ENCODE measurements at regions not wholly inside any gene's neighbourhood (a gene's known extent, or its start where the extent isn't known, plus 50 kb on each side); places are given as distances from the start of the nearest gene placed in this dataset.

DNA sequence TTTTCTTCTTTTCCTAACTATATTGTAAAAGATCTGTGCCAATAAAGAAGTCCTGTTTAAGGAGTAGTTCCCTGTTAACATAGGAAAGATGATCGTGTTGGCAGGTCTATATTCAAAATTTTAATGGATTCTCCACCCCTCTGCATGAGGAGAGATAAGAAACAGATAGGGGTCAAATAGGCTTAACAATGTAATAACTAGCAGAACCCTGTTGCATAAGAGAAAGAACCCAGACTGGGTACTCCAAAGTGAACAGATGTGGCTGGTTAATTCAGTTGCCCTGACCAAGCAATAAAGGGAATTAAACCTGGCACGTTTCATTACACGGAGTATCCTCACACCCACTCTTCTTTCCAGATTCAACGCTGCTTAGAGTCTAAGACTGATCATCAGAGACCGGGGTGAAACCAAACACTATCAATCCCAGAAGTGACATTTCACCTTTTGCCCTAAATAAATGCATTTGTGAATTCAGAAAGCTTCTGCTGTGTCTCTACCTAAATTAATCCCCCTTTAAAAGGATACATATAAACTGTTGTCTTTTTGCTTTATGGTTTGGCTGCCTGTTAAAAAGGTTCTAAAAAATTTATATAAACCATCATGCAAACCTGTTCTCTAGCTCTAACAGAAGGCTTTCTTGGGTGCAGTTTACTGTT, 1276.9 kb upstream of the WWC1 start:
- DNase-seq (ENCODE audit: insufficient read length, low spot score) (no peak), FAIRE-seq (no peak)
- no peak for TF ChIP-seq POLR2A (IDR thresholded peaks at IDR 0.05; ENCODE audit: low read depth, low read length)

DNA sequence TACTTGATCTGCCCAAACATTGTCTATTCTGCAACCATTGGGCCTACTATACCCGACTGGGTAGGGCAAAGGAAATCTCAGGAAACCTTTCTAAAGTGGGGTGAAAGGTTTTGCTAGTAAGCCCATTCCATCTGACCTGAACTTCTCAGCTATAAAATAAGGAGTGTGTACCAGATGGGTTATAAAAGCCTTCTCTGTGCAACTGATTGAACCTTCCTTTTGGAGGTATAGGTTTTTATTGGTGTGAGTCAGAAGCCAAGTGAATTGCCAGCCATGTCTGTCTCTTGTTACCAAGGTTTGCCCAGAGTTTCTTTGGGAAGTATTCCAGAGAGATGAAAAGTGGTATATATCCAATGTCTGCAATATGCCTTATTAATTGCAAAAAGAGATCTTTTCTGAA, 1271.0 kb upstream of the WWC1 start:
- DNase-seq (ENCODE audit: insufficient read length, low spot score) (no peak), FAIRE-seq (no peak)
- no peak for TF ChIP-seq POLR2A (IDR thresholded peaks at IDR 0.05; ENCODE audit: low read depth, low read length)

DNA sequence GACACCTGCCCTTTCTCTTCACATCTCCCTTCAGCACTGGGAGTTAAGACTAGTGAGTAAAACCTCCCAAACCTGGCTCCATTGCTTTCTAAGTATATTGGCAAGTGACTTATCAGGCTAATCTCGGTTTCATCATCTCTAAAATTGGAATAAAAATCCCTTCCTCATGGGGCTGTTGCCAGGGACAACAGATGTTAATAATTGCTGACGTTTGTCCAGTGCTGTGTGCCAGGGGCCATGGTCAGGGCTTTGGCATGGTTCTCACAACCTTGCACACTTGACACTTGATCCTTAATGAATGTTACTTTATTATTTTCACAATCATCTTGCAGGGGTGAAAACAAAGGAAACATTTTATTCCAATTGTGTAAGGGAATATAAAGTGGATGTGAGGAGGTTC, 1262.0 kb upstream of the WWC1 start:
- FAIRE-seq, result no peak
- no peak for DNase-seq (ENCODE audit: insufficient read length, low spot score)
- TF ChIP-seq POLR2A (IDR thresholded peaks at IDR 0.05; ENCODE audit: low read depth, low read length), result no peak

DNA sequence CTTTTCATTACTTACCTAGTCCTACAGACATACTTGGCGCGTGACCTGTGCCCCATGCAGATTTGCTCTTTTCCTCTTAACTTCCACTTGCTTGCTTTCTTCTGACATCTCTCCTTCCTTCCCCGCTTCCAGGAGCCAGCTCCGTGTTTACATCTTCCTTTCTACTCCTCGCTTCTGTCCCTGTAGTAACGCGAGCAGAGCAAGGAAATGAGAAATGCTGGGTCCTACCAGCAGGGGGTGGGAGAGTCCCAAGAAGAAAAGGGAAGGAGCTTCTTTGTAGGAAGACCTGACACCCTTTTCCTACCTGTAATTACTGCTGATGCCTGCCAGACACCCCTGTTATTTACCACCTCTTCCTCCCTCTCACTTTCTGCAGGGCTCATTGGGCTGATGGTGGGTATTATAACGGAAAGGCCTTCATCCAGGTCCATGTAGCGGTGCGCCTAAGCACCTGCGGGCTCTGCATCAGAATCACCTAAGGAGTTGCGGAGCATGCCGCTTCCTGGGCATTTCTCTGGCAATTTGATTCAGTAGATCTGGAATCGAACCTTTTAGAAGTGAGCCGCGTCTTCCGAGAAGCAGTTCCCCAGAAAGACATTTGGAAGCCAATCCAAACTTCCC, 1260.8 kb upstream of the WWC1 start:
- TF ChIP-seq POLR2A (IDR thresholded peaks at IDR 0.05; ENCODE audit: low read depth, low read length), result no peak
- no peak for DNase-seq (ENCODE audit: insufficient read length, low spot score)
- FAIRE-seq, result no peak

DNA sequence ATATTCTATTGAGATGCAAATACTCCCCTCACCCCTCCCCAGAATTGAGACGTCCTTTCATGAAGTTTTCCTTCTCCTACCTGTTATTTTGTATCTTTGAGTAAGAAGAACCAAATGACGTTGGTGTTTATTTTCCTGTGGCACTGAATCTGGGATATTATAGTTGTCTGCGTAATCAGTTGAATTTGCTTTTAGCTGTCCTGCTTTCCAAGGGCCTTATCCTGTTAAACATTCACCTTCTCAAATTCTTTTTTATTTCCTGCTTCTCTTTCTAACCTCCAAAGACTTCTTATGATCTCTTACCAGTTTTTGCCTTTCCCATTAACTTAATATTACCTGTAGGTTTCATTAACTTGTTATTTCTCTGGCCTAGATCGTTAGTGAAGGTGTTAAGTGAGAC, 1254.9 kb upstream of the WWC1 start:
- DNase-seq (ENCODE audit: insufficient read length, low spot score) (no peak), FAIRE-seq (no peak)
- no peak for TF ChIP-seq POLR2A (IDR thresholded peaks at IDR 0.05; ENCODE audit: low read depth, low read length)

DNA sequence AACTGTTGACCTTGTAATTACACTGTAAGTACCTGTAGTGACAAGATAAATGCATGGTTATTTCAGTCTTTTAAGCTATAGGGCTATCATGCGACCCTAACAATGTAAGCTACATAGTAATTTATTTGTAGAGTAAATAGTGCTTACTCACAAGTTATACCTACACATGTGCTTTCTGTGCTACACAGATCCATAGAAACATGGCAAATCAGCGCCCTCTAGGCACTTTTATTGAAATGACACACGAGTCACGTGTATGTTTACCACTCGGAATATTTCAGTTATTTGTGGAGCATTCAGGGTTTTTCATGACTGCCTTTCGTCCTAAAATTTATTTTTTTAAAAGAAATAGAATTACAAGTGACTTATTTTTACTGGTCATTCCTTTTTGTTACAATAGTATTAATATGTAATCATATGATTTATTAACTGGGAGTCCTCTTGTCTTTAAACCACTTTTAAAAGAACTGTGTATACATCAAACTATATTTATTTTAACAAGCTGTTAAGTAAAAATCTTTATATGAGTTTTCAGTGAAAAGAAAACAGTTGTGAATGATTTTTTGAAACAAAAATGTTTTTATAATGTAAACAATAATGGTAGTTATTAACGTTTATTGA, 1242.3 kb upstream of the WWC1 start:
- FAIRE-seq (peak; percentile 91), DNase-seq (ENCODE audit: insufficient read length, low spot score) (no peak)
- no peak for TF ChIP-seq POLR2A (IDR thresholded peaks at IDR 0.05; ENCODE audit: low read depth, low read length)

DNA sequence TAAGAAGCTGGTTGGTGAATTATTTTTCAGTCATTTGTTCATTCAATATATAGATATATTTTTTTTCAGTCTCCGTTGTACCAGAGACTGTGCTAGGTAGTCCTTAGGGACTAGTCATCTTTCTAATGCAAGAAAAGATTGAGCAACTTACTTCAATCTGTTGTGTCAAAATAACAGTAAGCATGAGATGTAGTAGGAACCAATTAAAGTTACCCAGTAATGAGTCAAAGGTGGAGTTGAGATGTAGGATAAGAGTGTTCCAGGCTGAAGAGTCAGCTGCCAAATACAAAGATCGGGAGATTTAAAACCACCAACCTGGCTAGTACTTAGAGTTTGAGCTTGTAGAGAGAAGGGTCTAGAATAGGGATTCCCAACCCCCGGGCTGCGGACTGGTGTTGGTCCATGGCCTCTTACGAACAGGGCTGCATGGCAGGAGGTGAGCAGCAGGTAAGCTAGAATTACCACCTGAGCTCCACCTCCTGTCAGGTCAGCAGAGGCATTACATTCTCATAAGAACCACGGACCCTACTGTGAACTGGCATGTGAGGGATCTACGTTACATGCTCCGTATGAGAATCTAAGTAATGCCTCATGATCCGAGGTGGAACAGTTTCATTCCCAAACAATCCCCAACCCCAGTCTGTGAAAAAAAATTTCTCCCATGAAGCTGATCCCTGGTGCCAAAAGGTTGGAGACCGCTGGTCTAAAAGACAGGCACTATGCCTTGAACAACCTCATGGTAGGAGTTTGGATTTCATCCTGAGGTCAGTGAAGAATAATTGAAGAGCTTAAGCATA, 1241.5 kb upstream of the WWC1 start:
- FAIRE-seq, result no peak
- TF ChIP-seq POLR2A (IDR thresholded peaks at IDR 0.05; ENCODE audit: low read depth, low read length), result no peak
- no peak for DNase-seq (ENCODE audit: insufficient read length, low spot score)

DNA sequence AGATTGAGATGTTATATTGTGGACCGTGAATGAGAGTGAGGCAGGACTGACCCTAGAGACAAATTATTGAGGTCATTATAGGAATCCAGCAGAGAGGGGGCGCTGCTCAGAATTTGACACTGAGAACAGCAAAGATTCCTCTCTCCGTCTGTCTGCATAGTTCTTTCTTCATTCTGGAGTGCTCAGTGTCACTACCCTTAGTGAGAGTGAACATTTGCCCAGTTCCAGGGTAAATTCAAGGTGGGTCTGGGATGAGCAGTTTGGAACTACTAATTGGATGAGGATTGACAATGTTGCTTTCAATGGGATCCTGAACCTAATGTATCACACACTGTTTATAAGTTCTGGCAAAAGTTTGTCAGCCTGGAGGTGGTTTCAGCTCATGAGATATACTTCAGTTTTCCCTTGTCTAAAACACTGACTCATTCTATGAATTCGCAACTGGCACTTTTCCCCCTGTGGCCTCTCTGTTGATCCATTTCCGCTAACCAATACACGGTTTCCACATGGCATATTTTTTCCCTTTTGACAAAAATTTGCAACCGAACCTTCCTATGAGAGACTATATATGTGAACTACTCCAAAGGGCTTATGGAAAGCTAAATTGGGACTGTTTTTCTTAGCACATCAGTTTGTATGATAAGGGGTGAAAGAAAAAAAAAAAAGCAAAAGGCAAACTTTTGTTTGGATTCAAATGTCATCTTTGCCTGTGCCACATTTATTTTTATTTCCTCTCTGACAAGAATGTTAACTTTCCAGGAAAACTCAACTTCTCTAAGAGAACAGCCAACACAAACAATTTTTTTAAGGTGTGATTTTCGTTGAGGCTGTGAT, 1240.7 kb upstream of the WWC1 start:
- TF ChIP-seq POLR2A (IDR thresholded peaks at IDR 0.05; ENCODE audit: low read depth, low read length), result no peak
- FAIRE-seq, result peak; percentile 55
- no peak for DNase-seq (ENCODE audit: insufficient read length, low spot score)

DNA sequence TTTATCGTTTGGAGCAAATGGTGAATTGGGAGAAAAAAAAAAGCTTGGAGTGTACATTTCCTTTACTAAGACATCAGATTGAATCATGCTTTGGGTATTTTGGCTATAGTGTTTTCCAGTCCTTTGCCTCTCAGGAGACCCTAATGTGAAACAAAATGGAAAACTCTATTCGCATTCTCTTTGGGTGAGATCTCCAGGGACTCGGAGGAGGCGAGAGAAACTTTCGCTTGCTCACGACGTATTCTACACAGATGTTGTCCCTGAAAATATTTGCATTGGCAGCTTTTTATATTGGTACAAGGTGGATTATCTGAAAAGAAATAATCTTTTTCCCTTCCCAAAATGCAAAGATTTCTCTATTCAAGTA, 1240.1 kb upstream of the WWC1 start:
- no peak for TF ChIP-seq POLR2A (IDR thresholded peaks at IDR 0.05; ENCODE audit: low read depth, low read length)
- FAIRE-seq (no peak), DNase-seq (ENCODE audit: insufficient read length, low spot score) (no peak)

DNA sequence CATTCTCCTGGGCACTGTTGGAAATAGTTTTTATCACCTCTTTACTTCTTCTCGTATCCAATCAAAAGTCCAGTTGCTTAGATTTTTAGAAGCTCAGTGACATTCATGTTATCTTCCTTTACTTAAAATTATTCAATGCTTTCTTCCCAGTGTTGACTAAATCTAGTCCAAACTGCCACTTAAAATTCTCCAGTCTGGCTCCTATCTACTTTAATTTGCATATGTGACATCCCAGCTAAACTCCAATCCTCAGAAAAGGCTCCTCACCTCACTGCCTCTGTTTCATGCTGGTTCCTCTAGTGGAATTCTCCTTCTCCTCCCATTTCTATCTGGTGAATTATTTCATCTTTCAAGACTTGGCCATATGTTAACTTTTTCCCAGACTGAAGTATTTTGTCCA, 1238.7 kb upstream of the WWC1 start:
- no peak for TF ChIP-seq POLR2A (IDR thresholded peaks at IDR 0.05; ENCODE audit: low read depth, low read length)
- no peak for FAIRE-seq
- DNase-seq (ENCODE audit: insufficient read length, low spot score), result no peak

DNA sequence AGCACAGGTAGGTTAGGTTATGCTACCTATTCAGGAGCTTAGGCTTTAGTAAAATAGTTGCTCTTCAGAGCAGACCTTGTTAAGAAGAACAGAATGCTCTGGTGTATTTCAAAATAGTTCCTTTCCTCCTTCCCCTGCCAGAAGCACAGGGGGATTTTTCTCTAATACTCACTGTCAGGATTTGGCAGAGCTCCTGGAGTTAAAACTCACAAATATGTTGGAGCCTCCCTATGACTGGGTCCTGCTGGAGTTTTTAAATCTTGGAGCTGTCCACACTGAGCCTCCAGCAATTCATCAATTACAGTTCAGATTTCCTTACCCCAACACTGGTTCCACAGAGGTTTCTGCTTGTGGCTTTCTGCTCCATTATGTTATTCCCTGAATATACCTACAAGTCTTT, 1233.8 kb upstream of the WWC1 start:
- TF ChIP-seq POLR2A (IDR thresholded peaks at IDR 0.05; ENCODE audit: low read depth, low read length), result no peak
- FAIRE-seq, result no peak
- DNase-seq (ENCODE audit: insufficient read length, low spot score), result no peak

DNA sequence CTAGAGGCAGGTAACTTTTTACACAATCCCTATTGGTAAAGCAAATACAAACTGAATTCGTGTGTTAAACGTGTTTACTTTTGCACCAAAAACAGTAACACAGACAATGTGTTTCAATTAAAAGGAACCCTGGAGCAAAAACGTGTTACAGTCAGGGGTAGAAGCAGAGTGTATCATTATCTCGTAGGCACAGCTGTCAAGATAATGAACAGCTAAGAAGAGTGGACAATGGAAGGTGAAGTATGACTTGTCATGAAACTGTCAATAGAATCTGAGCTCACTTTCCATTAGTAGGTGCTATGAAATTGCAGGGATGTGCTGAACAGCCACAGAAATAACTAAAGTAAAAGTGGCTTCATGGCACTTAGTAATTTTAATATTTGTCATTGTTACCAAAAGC, 1229.8 kb upstream of the WWC1 start:
- TF ChIP-seq POLR2A (IDR thresholded peaks at IDR 0.05; ENCODE audit: low read depth, low read length), result no peak
- DNase-seq (ENCODE audit: insufficient read length, low spot score) (no peak), FAIRE-seq (no peak)

DNA sequence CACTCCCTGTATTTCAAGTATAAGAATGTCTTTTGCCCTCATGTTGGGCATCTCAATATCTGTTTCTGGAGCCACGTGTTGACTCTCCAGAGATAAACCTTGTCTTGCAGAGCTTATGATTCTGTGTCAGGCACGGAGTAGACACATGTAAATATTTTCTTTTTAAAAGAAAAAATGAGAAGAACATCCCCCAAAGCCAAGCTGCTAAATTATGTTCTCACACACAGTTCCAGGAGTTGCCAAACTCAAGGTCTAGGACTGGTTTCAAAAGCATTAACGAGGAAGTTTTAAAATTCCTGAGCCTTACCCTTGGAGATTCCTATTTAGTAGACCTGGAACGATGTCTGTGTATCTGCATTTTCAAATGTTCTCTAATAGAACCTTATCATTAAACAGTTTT, 1228.3 kb upstream of the WWC1 start:
- FAIRE-seq (no peak), DNase-seq (ENCODE audit: insufficient read length, low spot score) (no peak)
- no peak for TF ChIP-seq POLR2A (IDR thresholded peaks at IDR 0.05; ENCODE audit: low read depth, low read length)

DNA sequence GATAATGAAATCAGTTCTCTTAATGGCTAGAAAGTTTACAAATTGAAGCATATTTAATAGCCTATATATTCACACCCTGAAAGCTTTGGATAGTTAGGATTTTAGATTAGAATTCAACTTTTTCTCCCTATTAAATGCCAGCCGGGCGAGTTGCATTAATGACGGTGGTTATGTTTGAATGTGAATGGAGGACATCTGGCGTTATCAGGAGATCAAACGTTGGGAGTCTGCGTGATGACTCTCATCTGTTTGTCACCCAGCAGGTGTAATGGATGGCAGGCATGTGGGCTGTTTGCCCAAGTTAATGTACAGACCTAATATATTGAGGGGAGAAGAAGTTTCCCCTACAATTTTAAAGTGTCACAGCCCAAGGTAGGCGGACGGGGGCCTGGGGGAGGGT, 1227.7 kb upstream of the WWC1 start:
- no peak for TF ChIP-seq POLR2A (IDR thresholded peaks at IDR 0.05; ENCODE audit: low read depth, low read length)
- FAIRE-seq (no peak), DNase-seq (ENCODE audit: insufficient read length, low spot score) (no peak)

All from H54 (cell line).